HG03066 (cell line): ENCODE measurements at regions not wholly inside any gene's neighbourhood (a gene's known extent, or its start where the extent isn't known, plus 50 kb on each side); places are given as distances from the start of the nearest gene placed in this dataset.

ENCODE experiments used
- ATAC-seq: cut with Tn5 transposase; IDR thresholded peaks from one replicate; pipeline ENCODE4 v1.9.1; 2021; ENCODE audit warnings: low read depth; ENCODE audit not compliant: unreplicated experiment

GRCh38 chr9:99511723-99512122 lies 289.6 kb downstream of the SEC61B start:
- no peak for ATAC-seq

GRCh38 chr9:99513441-99514112 lies 291.5 kb downstream of the SEC61B start:
- ATAC-seq: peak; percentile 56

GRCh38 chr9:99515093-99515492 lies 293.0 kb downstream of the SEC61B start:
- ATAC-seq: no peak

GRCh38 chr9:99515895-99516656 lies 294.0 kb downstream of the SEC61B start:
- no peak for ATAC-seq

GRCh38 chr9:99516657-99517049 lies 294.6 kb downstream of the SEC61B start:
- no peak for ATAC-seq

- ATAC-seq: no peak
Observed at GRCh38 chr9:99523838-99524237, 297.8 kb upstream of the NR4A3 start.

- no peak for ATAC-seq
Observed at GRCh38 chr9:99531313-99531712, 290.4 kb upstream of the NR4A3 start.

- no peak for ATAC-seq
Observed at GRCh38 chr9:99533421-99533820, 288.3 kb upstream of the NR4A3 start.

- ATAC-seq: no peak
Observed at GRCh38 chr9:99537996-99538395, 283.7 kb upstream of the NR4A3 start.

GRCh38 chr9:99544526-99544925 lies 277.2 kb upstream of the NR4A3 start:
- ATAC-seq: no peak

- no peak for ATAC-seq
Observed at GRCh38 chr9:99549441-99549840, 272.2 kb upstream of the NR4A3 start.

GRCh38 chr9:99555792-99556191 lies 265.9 kb upstream of the NR4A3 start:
- ATAC-seq: no peak

GRCh38 chr9:99556998-99557397 lies 264.7 kb upstream of the NR4A3 start:
- no peak for ATAC-seq

- no peak for ATAC-seq
Observed at GRCh38 chr9:99557816-99558215, 263.9 kb upstream of the NR4A3 start.

- ATAC-seq: no peak
Observed at GRCh38 chr9:99559776-99560175, 261.9 kb upstream of the NR4A3 start.

GRCh38 chr9:99560561-99560960 lies 261.1 kb upstream of the NR4A3 start:
- no peak for ATAC-seq

- no peak for ATAC-seq
Observed at GRCh38 chr9:99561509-99561917, 260.2 kb upstream of the NR4A3 start.

GRCh38 chr9:99561961-99562565 lies 259.6 kb upstream of the NR4A3 start:
- no peak for ATAC-seq

- no peak for ATAC-seq
Observed at GRCh38 chr9:99563364-99563763, 258.3 kb upstream of the NR4A3 start.

- no peak for ATAC-seq
Observed at GRCh38 chr9:99565203-99565602, 256.5 kb upstream of the NR4A3 start.

- ATAC-seq: no peak
Observed at GRCh38 chr9:99567436-99567835, 254.2 kb upstream of the NR4A3 start.

GRCh38 chr9:99569840-99570239 lies 251.8 kb upstream of the NR4A3 start:
- ATAC-seq: no peak
